Endodermal cell (in vitro differentiated cells): ENCODE measurements at regions not wholly inside any gene's neighbourhood (a gene's known extent, or its start where the extent isn't known, plus 50 kb on each side); places are given as distances from the start of the nearest gene placed in this dataset.

Experiments used
- DNase-seq: peaks from one replicate; pipeline ENCODE4 v3.0.0-alpha.2; 2017
- H3K27ac ChIP-seq: 2 replicates; pipeline ENCODE4 v1.5.1; 2013; ENCODE audit warnings: mild to moderate bottlenecking, low read depth, low read length, moderate library complexity
- H3K27me3 ChIP-seq: 2 replicates; pipeline ENCODE4 v1.6.1; 2013; ENCODE audit warnings: mild to moderate bottlenecking, low read length, moderate library complexity; ENCODE audit not compliant: insufficient read depth, control insufficient read depth, poor library complexity, severe bottlenecking
- H3K36me3 ChIP-seq: 2 replicates; pipeline ENCODE4 v1.7.0; 2013; ENCODE audit warnings: mild to moderate bottlenecking, low read length, moderate library complexity; ENCODE audit not compliant: control insufficient read depth, insufficient read depth
- H3K4me1 ChIP-seq: one replicate; pipeline ENCODE4 v1.7.0; 2013; ENCODE audit warnings: low read length; ENCODE audit not compliant: control insufficient read depth, insufficient read depth
- H3K4me3 ChIP-seq: 2 replicates; pipeline ENCODE4 v1.5.1; 2013; ENCODE audit warnings: mild to moderate bottlenecking, low read length, moderate library complexity
- H3K9ac ChIP-seq: 2 replicates; pipeline ENCODE4 v1.6.1; 2013; ENCODE audit warnings: mild to moderate bottlenecking, low read length, moderate library complexity; ENCODE audit not compliant: poor library complexity, severe bottlenecking; ENCODE audit errors: extremely low read depth
- H3K9me3 ChIP-seq: 2 replicates; pipeline ENCODE4 v1.6.1; 2013; ENCODE audit warnings: mild to moderate bottlenecking, low read length, moderate library complexity; ENCODE audit not compliant: control insufficient read depth
- H3K27ac Mint-ChIP-seq: 2 replicates; pipeline ENCODE4 v1.8.0; 2020; ENCODE audit warnings: mixed read lengths
- H3K27me3 Mint-ChIP-seq: 2 replicates; pipeline ENCODE4 v1.8.0; 2021; ENCODE audit warnings: mild to moderate bottlenecking, mixed read lengths; ENCODE audit not compliant: insufficient read depth
- H3K36me3 Mint-ChIP-seq: 2 replicates; pipeline ENCODE4 v1.8.0; 2020; ENCODE audit warnings: low read depth, mixed read lengths
- H3K4me1 Mint-ChIP-seq: 2 replicates; pipeline ENCODE4 v1.8.0; 2020; ENCODE audit warnings: mixed read lengths
- H3K4me3 Mint-ChIP-seq: 2 replicates; pipeline ENCODE4 v1.8.0; 2020; ENCODE audit warnings: mild to moderate bottlenecking, moderate library complexity, mixed read lengths
- H3K9me3 Mint-ChIP-seq: 2 replicates; pipeline ENCODE4 v1.8.0; 2020; ENCODE audit warnings: mild to moderate bottlenecking, mixed read lengths
- CTCF ChIP-seq: fragments of 200-600 bp; sonication (generic); conservative IDR thresholded peaks from 2 replicates; pipeline ENCODE4 v1.5.0; 2021; ENCODE audit warnings: antibody characterized with exemption, mild to moderate bottlenecking
- WGBS, 2 experiments: methylation state at CpG; one replicate each; pipeline versions ENCODE4 v1.1.5 to v1.1.7; 2013; ENCODE audit warnings: missing lambda C conversion rate in 2 of 2, mixed read lengths in 1 of 2; ENCODE audit not compliant: insufficient coverage in 1 of 2, insufficient read length in 1 of 2; 5-methylcytosine and 5-hydroxymethylcytosine counted together

GRCh38 chr6:78231002-78231401 is 578.2 kb downstream of the MEI4 start:
- no peaks in the 10 kb centered on the region for H3K36me3 ChIP-seq
- no peak for DNase-seq
- peaks cover 10% of the 10 kb centered on the region for H3K9me3 ChIP-seq
- peaks cover 4% of the 10 kb centered on the region for H3K4me1 Mint-ChIP-seq
- WGBS, 2 experiments = 89 to 94% methylated on average over 1 to 3 of the region's 3 CpGs
- H3K27ac ChIP-seq = no peak overlapping the region
- H3K27me3 Mint-ChIP-seq = peaks cover 53% of the 10 kb centered on the region
- H3K4me3 Mint-ChIP-seq = no peak overlapping the region
- H3K4me3 ChIP-seq = no peak overlapping the region
- peaks cover 36% of the 10 kb centered on the region for H3K27me3 ChIP-seq
- no peak for TF ChIP-seq CTCF
- H3K9me3 Mint-ChIP-seq = peaks cover 19% of the 10 kb centered on the region
- H3K27ac Mint-ChIP-seq = no peak overlapping the region
- H3K4me1 ChIP-seq = no peaks in the 10 kb centered on the region
- no peaks in the 10 kb centered on the region for H3K36me3 Mint-ChIP-seq
- H3K9ac ChIP-seq = no peak overlapping the region

- H3K9me3 Mint-ChIP-seq = no peaks in the 10 kb centered on the region
- WGBS, 2 experiments = 83% methylated on average over 2 of the region's 2 CpGs; no CpG with 5 or more reads in 1 of the 2 experiments
- no peak overlapping the region for H3K4me3 Mint-ChIP-seq
- no peak overlapping the region for H3K27ac Mint-ChIP-seq
- no peak for TF ChIP-seq CTCF
- Histone ChIP-seq H3K27ac (no peak overlapping the region), H3K4me1 (no peaks in the 10 kb centered on the region), H3K36me3 (no peaks in the 10 kb centered on the region), H3K27me3 (peaks cover 4% of the 10 kb centered on the region), H3K4me3 (no peak overlapping the region), H3K9me3 (peaks cover 11% of the 10 kb centered on the region), H3K9ac (no peak overlapping the region)
- no peak for DNase-seq
- peaks cover 21% of the 10 kb centered on the region for H3K27me3 Mint-ChIP-seq
- no peaks in the 10 kb centered on the region for H3K4me1 Mint-ChIP-seq
- no peaks in the 10 kb centered on the region for H3K36me3 Mint-ChIP-seq
Measured at GRCh38 chr6:78243519-78243918, 590.7 kb downstream of the MEI4 start.

GRCh38 chr6:78251931-78252330 is 599.1 kb downstream of the MEI4 start:
- no peak for DNase-seq
- no peaks in the 10 kb centered on the region for H3K36me3 ChIP-seq
- no peaks in the 10 kb centered on the region for H3K27me3 ChIP-seq
- no peak overlapping the region for H3K27ac ChIP-seq
- no peak overlapping the region for H3K4me3 ChIP-seq
- H3K27ac Mint-ChIP-seq = no peak overlapping the region
- no peaks in the 10 kb centered on the region for H3K9me3 ChIP-seq
- no peaks in the 10 kb centered on the region for H3K27me3 Mint-ChIP-seq
- no peak overlapping the region for H3K4me3 Mint-ChIP-seq
- WGBS, 2 experiments = 89 to 94% methylated on average over 3 to 4 of the region's 4 CpGs
- H3K9me3 Mint-ChIP-seq = no peaks in the 10 kb centered on the region
- no peaks in the 10 kb centered on the region for H3K4me1 ChIP-seq
- no peaks in the 10 kb centered on the region for H3K4me1 Mint-ChIP-seq
- H3K9ac ChIP-seq = no peak overlapping the region
- TF ChIP-seq CTCF = no peak
- no peaks in the 10 kb centered on the region for H3K36me3 Mint-ChIP-seq
